ENCODE measurements at regions not wholly inside any gene's neighbourhood (a gene's known extent, or its start where the extent isn't known, plus 50 kb on each side); places are given as distances from the start of the nearest gene placed in this dataset.

- no peak overlapping the region for H4K5ac ChIP-seq (ENCODE audit: insufficient read length, low read depth, low read length)
- no peak overlapping the region for H2BK20ac ChIP-seq (ENCODE audit: low read depth, low read length, poor library complexity, severe bottlenecking)
- H3K14ac ChIP-seq (ENCODE audit: insufficient read depth, low read length), result no peak overlapping the region
- no peak overlapping the region for H3K9ac ChIP-seq (ENCODE audit: extremely low read depth, insufficient read length, low read length)
- H3K23me2 ChIP-seq (ENCODE audit: insufficient read length, low read depth, low read length, poor library complexity, severe bottlenecking), result no peaks in the 10 kb centered on the region
- DNase-seq, result no peak
- H3K27ac ChIP-seq (ENCODE audit: insufficient read length, low read depth, low read length), result no peak overlapping the region
- H3K4me2 ChIP-seq (ENCODE audit: insufficient read depth, insufficient read length, low read length), result no peak overlapping the region
- H2BK5ac ChIP-seq (ENCODE audit: insufficient read length, low read length), result no peak overlapping the region
- peaks cover 0 to 9% (median 3%) of the 10 kb centered on the region in 3 experiments; a peak in 4 of 7 replicates for H3K36me3 Mint-ChIP-seq (ENCODE audit: insufficient read depth in 1 of 3, low read depth in 3 of 3)
- H3K18ac ChIP-seq (ENCODE audit: insufficient read length, low read depth, low read length), result no peak overlapping the region
- H2BK12ac ChIP-seq (ENCODE audit: insufficient read length, low read depth, low read length), result no peak overlapping the region
- H3K4me1 Mint-ChIP-seq, result peaks cover 10 to 11% of the 10 kb centered on the region in 2 experiments
- TF ChIP-seq, protein P1, sequence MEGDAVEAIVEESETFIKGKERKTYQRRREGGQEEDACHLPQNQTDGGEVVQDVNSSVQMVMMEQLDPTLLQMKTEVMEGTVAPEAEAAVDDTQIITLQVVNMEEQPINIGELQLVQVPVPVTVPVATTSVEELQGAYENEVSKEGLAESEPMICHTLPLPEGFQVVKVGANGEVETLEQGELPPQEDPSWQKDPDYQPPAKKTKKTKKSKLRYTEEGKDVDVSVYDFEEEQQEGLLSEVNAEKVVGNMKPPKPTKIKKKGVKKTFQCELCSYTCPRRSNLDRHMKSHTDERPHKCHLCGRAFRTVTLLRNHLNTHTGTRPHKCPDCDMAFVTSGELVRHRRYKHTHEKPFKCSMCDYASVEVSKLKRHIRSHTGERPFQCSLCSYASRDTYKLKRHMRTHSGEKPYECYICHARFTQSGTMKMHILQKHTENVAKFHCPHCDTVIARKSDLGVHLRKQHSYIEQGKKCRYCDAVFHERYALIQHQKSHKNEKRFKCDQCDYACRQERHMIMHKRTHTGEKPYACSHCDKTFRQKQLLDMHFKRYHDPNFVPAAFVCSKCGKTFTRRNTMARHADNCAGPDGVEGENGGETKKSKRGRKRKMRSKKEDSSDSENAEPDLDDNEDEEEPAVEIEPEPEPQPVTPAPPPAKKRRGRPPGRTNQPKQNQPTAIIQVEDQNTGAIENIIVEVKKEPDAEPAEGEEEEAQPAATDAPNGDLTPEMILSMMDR (conservative IDR thresholded peaks at IDR 0.05), result no peak
- H4K8ac ChIP-seq (replicated peaks; ENCODE audit: insufficient read length, low read depth, low read length), result no peak overlapping the region
- no peaks in the 10 kb centered on the region for H3K9me3 ChIP-seq (ENCODE audit: control insufficient read depth, low read depth, low read length)
- no peaks in the 10 kb centered on the region for H3K79me1 ChIP-seq (ENCODE audit: insufficient read depth, low read depth, low read length, poor library complexity, severe bottlenecking)
- no peak overlapping the region for H3K23ac ChIP-seq (ENCODE audit: insufficient read length, low read depth, low read length)
- H2AFZ ChIP-seq (ENCODE audit: low read length), result no peak overlapping the region
- no peaks in the 10 kb centered on the region for H3K27me3 ChIP-seq (ENCODE audit: insufficient read depth, low read length)
- H3K4me3 Mint-ChIP-seq, result no peak overlapping the region
- H3K79me2 ChIP-seq (ENCODE audit: insufficient read depth, low read length), result no peaks in the 10 kb centered on the region
- H3K56ac ChIP-seq (ENCODE audit: insufficient read length, low read depth, low read length), result no peak overlapping the region
- no CpG with 5 or more reads among the region's 2 CpGs for WGBS (ENCODE audit: extremely low coverage, insufficient read length, low lambda C conversion rate)
- no peak overlapping the region for H2BK15ac ChIP-seq (ENCODE audit: low read depth, low read length)
- no peak overlapping the region for H4K91ac ChIP-seq (ENCODE audit: insufficient read length, low read depth, low read length)
- H3K9me3 Mint-ChIP-seq, result peaks cover 0 to 4% of the 10 kb centered on the region in 2 experiments; a peak in 2 of 5 replicates
- H3K27me3 Mint-ChIP-seq (ENCODE audit: low read depth), result no peaks in the 10 kb centered on the region
- H4K20me1 ChIP-seq (ENCODE audit: control insufficient read depth, insufficient read depth, insufficient read length), result no peaks in the 10 kb centered on the region
- H3K4me1 ChIP-seq (ENCODE audit: insufficient read depth, low read length), result peaks cover 6% of the 10 kb centered on the region; the same call in 1 of the 2 replicates
- H2AK5ac ChIP-seq (ENCODE audit: insufficient read length, low read length), result no peak overlapping the region
- H3T11ph ChIP-seq (ENCODE audit: low read length), result no peak overlapping the region
- H3K27ac Mint-ChIP-seq, result no peak overlapping the region
- H3K4ac ChIP-seq (ENCODE audit: low read depth, low read length), result no peak overlapping the region
- H2BK120ac ChIP-seq (ENCODE audit: low read depth, low read length, poor library complexity, severe bottlenecking), result no peak overlapping the region
Observed at GRCh38 chr6:49082611-49083010, 380.4 kb downstream of the MMUT start.

Measured in H9 (cell line).